ENCODE measurements at regions not wholly inside any gene's neighbourhood (a gene's known extent, or its start where the extent isn't known, plus 50 kb on each side); places are given as distances from the start of the nearest gene placed in this dataset.

GRCh38 chr18:78399992-78400503 is 579.6 kb upstream of the SALL3 start:
- Mint-ChIP-seq H3K27ac (no peak overlapping the region), H3K9me3 (ENCODE audit: low read depth) (no peaks in the 10 kb centered on the region), H3K4me1 (ENCODE audit: low read depth) (no peaks in the 10 kb centered on the region), H3K4me3 (ENCODE audit: low read depth) (no peak overlapping the region), H3K27me3 (peaks cover 5% of the 10 kb centered on the region), H3K36me3 (ENCODE audit: insufficient read depth) (no peaks in the 10 kb centered on the region)
- TF ChIP-seq, protein P1, sequence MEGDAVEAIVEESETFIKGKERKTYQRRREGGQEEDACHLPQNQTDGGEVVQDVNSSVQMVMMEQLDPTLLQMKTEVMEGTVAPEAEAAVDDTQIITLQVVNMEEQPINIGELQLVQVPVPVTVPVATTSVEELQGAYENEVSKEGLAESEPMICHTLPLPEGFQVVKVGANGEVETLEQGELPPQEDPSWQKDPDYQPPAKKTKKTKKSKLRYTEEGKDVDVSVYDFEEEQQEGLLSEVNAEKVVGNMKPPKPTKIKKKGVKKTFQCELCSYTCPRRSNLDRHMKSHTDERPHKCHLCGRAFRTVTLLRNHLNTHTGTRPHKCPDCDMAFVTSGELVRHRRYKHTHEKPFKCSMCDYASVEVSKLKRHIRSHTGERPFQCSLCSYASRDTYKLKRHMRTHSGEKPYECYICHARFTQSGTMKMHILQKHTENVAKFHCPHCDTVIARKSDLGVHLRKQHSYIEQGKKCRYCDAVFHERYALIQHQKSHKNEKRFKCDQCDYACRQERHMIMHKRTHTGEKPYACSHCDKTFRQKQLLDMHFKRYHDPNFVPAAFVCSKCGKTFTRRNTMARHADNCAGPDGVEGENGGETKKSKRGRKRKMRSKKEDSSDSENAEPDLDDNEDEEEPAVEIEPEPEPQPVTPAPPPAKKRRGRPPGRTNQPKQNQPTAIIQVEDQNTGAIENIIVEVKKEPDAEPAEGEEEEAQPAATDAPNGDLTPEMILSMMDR (IDR thresholded peaks at IDR 0.05; ENCODE audit: unreplicated experiment), result no peak
- no peak for DNase-seq (ENCODE audit: low spot score, unreplicated experiment)

- H3K36me3 Mint-ChIP-seq (ENCODE audit: insufficient read depth), result no peaks in the 10 kb centered on the region
- no peak overlapping the region for H3K27ac Mint-ChIP-seq
- peaks cover 6% of the 10 kb centered on the region for H3K27me3 Mint-ChIP-seq
- no peak for DNase-seq (ENCODE audit: low spot score, unreplicated experiment)
- peaks cover 5% of the 10 kb centered on the region for H3K4me1 Mint-ChIP-seq (ENCODE audit: low read depth)
- H3K9me3 Mint-ChIP-seq (ENCODE audit: low read depth), result no peaks in the 10 kb centered on the region
- TF ChIP-seq, protein P1 (IDR thresholded peaks at IDR 0.05; ENCODE audit: unreplicated experiment), result no peak
- H3K4me3 Mint-ChIP-seq (ENCODE audit: low read depth), result no peak overlapping the region
Measured at GRCh38 chr18:78402440-78402839, 577.2 kb upstream of the SALL3 start.

- Mint-ChIP-seq H3K27me3 (peaks cover 6% of the 10 kb centered on the region), H3K36me3 (ENCODE audit: insufficient read depth) (no peaks in the 10 kb centered on the region), H3K4me3 (ENCODE audit: low read depth) (no peak overlapping the region), H3K9me3 (ENCODE audit: low read depth) (no peaks in the 10 kb centered on the region), H3K27ac (no peak overlapping the region), H3K4me1 (ENCODE audit: low read depth) (peaks cover 5% of the 10 kb centered on the region)
- no peak for DNase-seq (ENCODE audit: low spot score, unreplicated experiment)
- TF ChIP-seq, protein P1 (IDR thresholded peaks at IDR 0.05; ENCODE audit: unreplicated experiment), result no peak
Measured at GRCh38 chr18:78402966-78403365, 576.7 kb upstream of the SALL3 start.

GRCh38 chr18:78403371-78403770 is 576.2 kb upstream of the SALL3 start:
- TF ChIP-seq, protein P1 (IDR thresholded peaks at IDR 0.05; ENCODE audit: unreplicated experiment), result no peak
- peaks cover 5% of the 10 kb centered on the region for H3K4me1 Mint-ChIP-seq (ENCODE audit: low read depth)
- H3K9me3 Mint-ChIP-seq (ENCODE audit: low read depth), result no peaks in the 10 kb centered on the region
- H3K27me3 Mint-ChIP-seq, result peaks cover 9% of the 10 kb centered on the region
- H3K4me3 Mint-ChIP-seq (ENCODE audit: low read depth), result no peak overlapping the region
- H3K27ac Mint-ChIP-seq, result no peak overlapping the region
- no peak for DNase-seq (ENCODE audit: low spot score, unreplicated experiment)
- no peaks in the 10 kb centered on the region for H3K36me3 Mint-ChIP-seq (ENCODE audit: insufficient read depth)

DNA sequence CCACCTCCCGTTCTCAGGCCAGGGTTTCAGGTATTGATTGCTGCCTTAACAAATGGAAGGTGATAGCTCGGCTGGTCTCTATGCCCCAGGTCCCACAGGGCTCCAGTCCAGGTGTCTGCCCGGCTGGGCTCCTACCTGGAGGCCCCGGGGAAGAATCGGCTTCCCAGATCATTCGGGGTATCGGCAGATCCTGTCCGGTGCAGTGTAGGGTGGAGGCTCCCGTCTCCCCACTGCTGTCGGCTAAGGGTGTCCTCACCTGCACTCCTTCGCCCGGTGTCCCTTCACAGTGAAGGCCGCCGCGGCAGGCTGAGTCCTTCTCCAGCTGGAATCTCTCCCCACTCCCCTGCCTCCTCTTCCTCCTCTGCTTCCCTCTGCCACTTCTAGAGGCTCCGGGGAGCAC is 573.9 kb upstream of the SALL3 start:
- no peak overlapping the region for H3K4me3 Mint-ChIP-seq (ENCODE audit: low read depth)
- H3K4me1 Mint-ChIP-seq (ENCODE audit: low read depth), result peaks cover 5% of the 10 kb centered on the region
- no peak overlapping the region for H3K27ac Mint-ChIP-seq
- TF ChIP-seq, protein P1 (IDR thresholded peaks at IDR 0.05; ENCODE audit: unreplicated experiment), result no peak
- H3K27me3 Mint-ChIP-seq, result peaks cover 20% of the 10 kb centered on the region
- no peak for DNase-seq (ENCODE audit: low spot score, unreplicated experiment)
- no peaks in the 10 kb centered on the region for H3K36me3 Mint-ChIP-seq (ENCODE audit: insufficient read depth)
- no peaks in the 10 kb centered on the region for H3K9me3 Mint-ChIP-seq (ENCODE audit: low read depth)
